ENCODE measurements at regions not wholly inside any gene's neighbourhood (a gene's known extent, or its start where the extent isn't known, plus 50 kb on each side); places are given as distances from the start of the nearest gene placed in this dataset.

DNA sequence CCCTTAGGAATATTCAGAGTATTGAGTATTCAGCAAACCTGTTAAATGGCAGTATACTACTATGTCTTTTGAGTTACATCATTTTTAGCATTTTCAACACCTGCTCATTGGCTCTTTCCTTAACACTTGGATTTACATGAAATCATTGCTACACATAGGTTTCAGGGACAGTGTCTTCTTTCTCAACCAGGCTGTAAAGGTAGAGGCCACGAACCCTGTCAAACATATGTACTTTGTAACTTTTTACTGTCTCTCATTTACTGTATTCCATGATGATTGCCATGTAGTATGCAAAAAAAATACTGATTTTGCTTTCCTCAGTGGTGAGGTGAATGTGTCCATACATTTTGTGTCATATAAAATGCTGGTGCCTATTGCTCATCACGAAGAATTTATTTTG is 264.4 kb downstream of the SLCO4C1 start:
- no peak for TF ChIP-seq EZH2 (IDR thresholded peaks at IDR 0.05; ENCODE audit: insufficient read depth, poor library complexity, severe bottlenecking)
- TF ChIP-seq EZH2phosphoT487 (IDR thresholded peaks at IDR 0.05; ENCODE audit: insufficient read depth, low read depth) = no peak

Measured in GM23248 (cell line).